Endothelial cell (in vitro differentiated cells): ENCODE measurements at regions not wholly inside any gene's neighbourhood (a gene's known extent, or its start where the extent isn't known, plus 50 kb on each side); places are given as distances from the start of the nearest gene placed in this dataset.

Source experiments
- DNase-seq: peaks from one replicate; pipeline ENCODE4 v3.0.0; 2021; ENCODE audit warnings: low spot score
- H3K27ac Mint-ChIP-seq: one replicate; pipeline ENCODE4 v1.8.0; 2021; ENCODE audit warnings: mixed read lengths, inconsistent platforms; ENCODE audit not compliant: unreplicated experiment
- H3K27me3 Mint-ChIP-seq: one replicate; pipeline ENCODE4 v1.8.0; 2021; ENCODE audit warnings: mild to moderate bottlenecking, moderate library complexity, mixed read lengths, inconsistent platforms; ENCODE audit not compliant: unreplicated experiment
- H3K36me3 Mint-ChIP-seq: one replicate; pipeline ENCODE4 v1.8.0; 2021; ENCODE audit warnings: mild to moderate bottlenecking, low read depth, mixed read lengths, inconsistent platforms; ENCODE audit not compliant: unreplicated experiment
- H3K4me1 Mint-ChIP-seq: one replicate; pipeline ENCODE4 v1.8.0; 2021; ENCODE audit warnings: mild to moderate bottlenecking, mixed read lengths, inconsistent platforms; ENCODE audit not compliant: unreplicated experiment
- H3K4me3 Mint-ChIP-seq: one replicate; pipeline ENCODE4 v1.8.0; 2021; ENCODE audit warnings: mild to moderate bottlenecking, mixed read lengths, inconsistent platforms; ENCODE audit not compliant: unreplicated experiment
- H3K9me3 Mint-ChIP-seq: one replicate; pipeline ENCODE4 v1.8.0; 2021; ENCODE audit warnings: mixed read lengths, inconsistent platforms; ENCODE audit not compliant: unreplicated experiment
- TF ChIP-seq, protein P1 (sequence below): fragments of 200-600 bp; sonication (generic); IDR thresholded peaks from one replicate; pipeline ENCODE4 v1.5.0; 2021; ENCODE audit warnings: antibody characterized with exemption; ENCODE audit not compliant: unreplicated experiment

- H3K27ac Mint-ChIP-seq = no peak overlapping the region
- no peak overlapping the region for H3K4me3 Mint-ChIP-seq
- H3K27me3 Mint-ChIP-seq = no peaks in the 10 kb centered on the region
- TF ChIP-seq, protein P1, sequence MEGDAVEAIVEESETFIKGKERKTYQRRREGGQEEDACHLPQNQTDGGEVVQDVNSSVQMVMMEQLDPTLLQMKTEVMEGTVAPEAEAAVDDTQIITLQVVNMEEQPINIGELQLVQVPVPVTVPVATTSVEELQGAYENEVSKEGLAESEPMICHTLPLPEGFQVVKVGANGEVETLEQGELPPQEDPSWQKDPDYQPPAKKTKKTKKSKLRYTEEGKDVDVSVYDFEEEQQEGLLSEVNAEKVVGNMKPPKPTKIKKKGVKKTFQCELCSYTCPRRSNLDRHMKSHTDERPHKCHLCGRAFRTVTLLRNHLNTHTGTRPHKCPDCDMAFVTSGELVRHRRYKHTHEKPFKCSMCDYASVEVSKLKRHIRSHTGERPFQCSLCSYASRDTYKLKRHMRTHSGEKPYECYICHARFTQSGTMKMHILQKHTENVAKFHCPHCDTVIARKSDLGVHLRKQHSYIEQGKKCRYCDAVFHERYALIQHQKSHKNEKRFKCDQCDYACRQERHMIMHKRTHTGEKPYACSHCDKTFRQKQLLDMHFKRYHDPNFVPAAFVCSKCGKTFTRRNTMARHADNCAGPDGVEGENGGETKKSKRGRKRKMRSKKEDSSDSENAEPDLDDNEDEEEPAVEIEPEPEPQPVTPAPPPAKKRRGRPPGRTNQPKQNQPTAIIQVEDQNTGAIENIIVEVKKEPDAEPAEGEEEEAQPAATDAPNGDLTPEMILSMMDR = no peak
- no peak for DNase-seq
- no peaks in the 10 kb centered on the region for H3K36me3 Mint-ChIP-seq
- H3K9me3 Mint-ChIP-seq = no peaks in the 10 kb centered on the region
- H3K4me1 Mint-ChIP-seq = no peaks in the 10 kb centered on the region
Measured at GRCh38 chr20:11853359-11853758, 64.3 kb upstream of the BTBD3 start.

GRCh38 chr20:11861479-11861878, 56.2 kb upstream of the BTBD3 start:
- H3K36me3 Mint-ChIP-seq = no peaks in the 10 kb centered on the region
- H3K4me1 Mint-ChIP-seq = peaks cover 10% of the 10 kb centered on the region

GRCh38 chr20:11867291-11867919, 50.3 kb upstream of the BTBD3 start:
- no peaks in the 10 kb centered on the region for H3K9me3 Mint-ChIP-seq
- H3K27me3 Mint-ChIP-seq = no peaks in the 10 kb centered on the region
- H3K27ac Mint-ChIP-seq = no peak overlapping the region
- no peaks in the 10 kb centered on the region for H3K4me1 Mint-ChIP-seq
- TF ChIP-seq, protein P1 = no peak
- H3K4me3 Mint-ChIP-seq = no peak overlapping the region
- DNase-seq = no peak
- no peaks in the 10 kb centered on the region for H3K36me3 Mint-ChIP-seq

More at GRCh38 chr20:11861479-11861878, 56.2 kb upstream of the BTBD3 start:
- TF ChIP-seq, protein P1 = no peak
- no peak overlapping the region for H3K27ac Mint-ChIP-seq
- no peak overlapping the region for H3K4me3 Mint-ChIP-seq
- H3K27me3 Mint-ChIP-seq = peaks cover 1% of the 10 kb centered on the region
- DNase-seq = no peak
- H3K9me3 Mint-ChIP-seq = no peaks in the 10 kb centered on the region
